LNCaP clone FGC (cell line): ENCODE measurements at regions not wholly inside any gene's neighbourhood (a gene's known extent, or its start where the extent isn't known, plus 50 kb on each side); places are given as distances from the start of the nearest gene placed in this dataset.

Source experiments
- DNase-seq: peaks from one replicate; pipeline ENCODE4 v3.0.0-alpha.2; 2011; ENCODE audit warnings: low read depth
- H3K4me3 ChIP-seq: 2 replicates; pipeline ENCODE4 v1.5.1; 2011; ENCODE audit warnings: mild to moderate bottlenecking, low read depth, low read length, control low read depth
- CTCF ChIP-seq: IDR thresholded peaks from 2 replicates; pipeline ENCODE4 v1.5.1; 2012; ENCODE audit warnings: mild to moderate bottlenecking; ENCODE audit not compliant: control insufficient read depth, insufficient read depth; ENCODE audit errors: extremely low read depth

- H3K4me3 ChIP-seq = no peak overlapping the region
- no peak for DNase-seq
- TF ChIP-seq CTCF = no peak
Measured at GRCh38 chr11:114826910-114827442, 148.6 kb downstream of the NXPE2 start.

- TF ChIP-seq CTCF = no peak
- no peak for DNase-seq
Measured at GRCh38 chr11:114827736-114828135, 149.4 kb downstream of the NXPE2 start.

GRCh38 chr11:114832532-114833125 lies 154.3 kb downstream of the NXPE2 start:
- TF ChIP-seq CTCF = no peak
- no peak overlapping the region for H3K4me3 ChIP-seq
- DNase-seq = peak; percentile 50

More at GRCh38 chr11:114827736-114828135, 149.4 kb downstream of the NXPE2 start:
- no peak overlapping the region for H3K4me3 ChIP-seq

GRCh38 chr11:114836161-114836560 lies 157.8 kb downstream of the NXPE2 start:
- H3K4me3 ChIP-seq = no peak overlapping the region
- DNase-seq = no peak
- TF ChIP-seq CTCF = no peak

GRCh38 chr11:114844896-114845295 lies 166.6 kb downstream of the NXPE2 start:
- DNase-seq = no peak
- no peak overlapping the region for H3K4me3 ChIP-seq
- no peak for TF ChIP-seq CTCF

- no peak for DNase-seq
- no peak overlapping the region for H3K4me3 ChIP-seq
- TF ChIP-seq CTCF = no peak
Measured at GRCh38 chr11:114845766-114846415, 167.6 kb downstream of the NXPE2 start.
